Memory B cell (primary cell): ENCODE measurements at regions not wholly inside any gene's neighbourhood (a gene's known extent, or its start where the extent isn't known, plus 50 kb on each side); places are given as distances from the start of the nearest gene placed in this dataset.
"Not testable (repeated sequence)": the region's sequence is repeated elsewhere in the genome, so short reads cannot be mapped to it uniquely, and the experiment has no call there.

Experiments
- ATAC-seq: fragments of 150-1000 bp; cut with Tn5 transposase; 2 replicates; pipeline ENCODE4 v1.10.0; 2021; ENCODE audit warnings: low read depth, mild to moderate bottlenecking, moderate library complexity
- DNase-seq, 2 donors: peaks; one replicate each; pipeline ENCODE4 v3.0.0; 2022; ENCODE audit warnings: low spot score in 2 of 2
- H3K27ac Mint-ChIP-seq: one replicate; pipeline ENCODE4 v1.8.0; 2022; ENCODE audit warnings: mild to moderate bottlenecking, moderate library complexity, mixed read lengths
- H3K27me3 Mint-ChIP-seq: one replicate; pipeline ENCODE4 v1.8.0; 2022; ENCODE audit warnings: mixed read lengths
- H3K36me3 Mint-ChIP-seq: one replicate; pipeline ENCODE4 v1.8.0; 2022; ENCODE audit warnings: mild to moderate bottlenecking, mixed read lengths
- H3K4me1 Mint-ChIP-seq: one replicate; pipeline ENCODE4 v1.8.0; 2022; ENCODE audit warnings: mixed read lengths
- H3K4me3 Mint-ChIP-seq: one replicate; pipeline ENCODE4 v1.8.0; 2022; ENCODE audit warnings: mild to moderate bottlenecking, moderate library complexity, mixed read lengths
- H3K9me3 Mint-ChIP-seq: one replicate; pipeline ENCODE4 v1.8.0; 2022; ENCODE audit warnings: mixed read lengths

DNA sequence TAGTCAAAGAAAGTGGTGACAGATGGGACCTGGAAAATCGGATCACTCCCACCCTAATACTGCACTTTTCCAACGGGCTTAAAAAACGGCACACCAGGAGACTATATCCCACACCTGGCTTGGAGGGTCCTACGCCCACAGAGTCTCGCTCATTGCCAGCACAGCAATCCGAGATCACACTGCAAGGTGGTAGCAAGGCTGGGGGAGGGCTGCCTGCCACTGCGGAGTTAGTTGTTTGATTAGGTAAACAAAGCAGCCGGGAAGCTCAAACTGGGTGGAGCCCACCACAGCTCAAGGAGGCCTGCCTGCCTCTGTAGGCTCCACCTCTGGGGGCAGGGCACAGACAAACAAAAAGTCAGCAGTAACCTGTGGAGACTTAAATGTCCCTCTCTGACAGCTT is 590.0 kb upstream of the ID4 start:
- DNase-seq, ATAC-seq, H3K27me3 Mint-ChIP-seq, H3K4me3 Mint-ChIP-seq, H3K4me1 Mint-ChIP-seq, H3K27ac Mint-ChIP-seq, H3K36me3 Mint-ChIP-seq: not testable (repeated sequence)
- peaks cover 14% of the 10 kb centered on the region for H3K9me3 Mint-ChIP-seq

DNA sequence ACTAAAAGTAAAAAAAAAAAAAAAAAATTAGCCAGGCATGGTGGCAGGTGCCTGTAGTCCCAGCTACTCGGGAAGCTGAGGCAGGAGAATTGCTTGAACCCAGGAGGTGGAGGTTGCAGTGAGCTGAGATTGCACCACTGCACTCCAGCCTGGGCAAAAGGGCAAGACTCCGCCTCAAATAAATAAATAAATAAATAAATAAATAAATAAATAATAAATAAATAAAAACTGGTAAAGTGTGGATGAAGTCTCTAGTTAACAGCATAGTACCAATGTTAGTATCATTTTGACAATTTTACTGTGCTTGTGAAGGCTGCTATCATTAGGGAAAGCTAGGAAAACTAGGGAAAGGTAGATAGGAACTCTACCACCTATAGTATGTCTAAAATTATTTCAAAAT is 581.0 kb upstream of the ID4 start:
- not testable (repeated sequence) for DNase-seq, H3K9me3 Mint-ChIP-seq, H3K27me3 Mint-ChIP-seq, ATAC-seq, H3K4me3 Mint-ChIP-seq, H3K36me3 Mint-ChIP-seq, H3K27ac Mint-ChIP-seq, H3K4me1 Mint-ChIP-seq

DNA sequence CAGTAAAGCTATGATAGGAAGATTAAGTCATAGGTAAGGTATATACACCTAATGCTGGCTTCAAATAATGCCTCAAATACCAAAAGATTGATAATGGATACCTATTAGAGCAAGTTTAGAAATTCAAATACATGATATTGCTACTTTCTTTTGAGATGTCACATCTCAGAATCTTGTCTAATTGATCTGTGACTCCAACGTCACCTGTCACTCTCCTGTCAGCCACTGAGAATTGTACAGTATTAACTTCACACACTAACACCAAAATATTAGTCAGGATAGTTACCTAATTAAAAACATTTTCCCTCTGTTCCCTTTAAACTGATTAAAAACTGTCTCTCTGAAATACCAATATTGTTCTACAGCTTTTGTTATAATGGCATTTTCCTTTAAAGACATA is 575.5 kb upstream of the ID4 start:
- no peak overlapping the region for H3K4me3 Mint-ChIP-seq
- no peaks in the 10 kb centered on the region for H3K27me3 Mint-ChIP-seq
- ATAC-seq (no peak), DNase-seq (no peak)
- H3K9me3 Mint-ChIP-seq = peaks cover 5% of the 10 kb centered on the region
- H3K27ac Mint-ChIP-seq = no peak overlapping the region
- no peaks in the 10 kb centered on the region for H3K36me3 Mint-ChIP-seq
- no peaks in the 10 kb centered on the region for H3K4me1 Mint-ChIP-seq

DNA sequence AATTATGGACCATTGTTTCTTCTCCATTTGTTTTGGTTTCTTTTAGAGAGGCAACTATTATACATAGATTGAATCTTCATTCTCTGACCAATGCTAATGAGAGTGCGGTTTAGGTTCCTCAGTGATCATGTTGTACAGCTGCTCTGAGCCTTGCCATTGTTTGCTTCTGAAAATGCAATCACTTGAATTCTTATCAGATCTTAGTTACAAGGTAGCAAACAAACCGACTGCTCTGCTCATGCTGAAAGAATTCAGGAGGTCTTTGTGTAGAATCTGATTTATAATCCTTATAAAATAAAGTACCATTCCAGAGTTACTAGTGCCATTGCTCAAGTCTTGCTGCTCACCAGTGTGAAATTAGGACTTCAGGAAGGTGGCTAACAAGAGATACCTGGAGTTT is 569.1 kb upstream of the ID4 start:
- H3K9me3 Mint-ChIP-seq = peaks cover 6% of the 10 kb centered on the region
- no peaks in the 10 kb centered on the region for H3K27me3 Mint-ChIP-seq
- H3K4me1 Mint-ChIP-seq = no peaks in the 10 kb centered on the region

DNA sequence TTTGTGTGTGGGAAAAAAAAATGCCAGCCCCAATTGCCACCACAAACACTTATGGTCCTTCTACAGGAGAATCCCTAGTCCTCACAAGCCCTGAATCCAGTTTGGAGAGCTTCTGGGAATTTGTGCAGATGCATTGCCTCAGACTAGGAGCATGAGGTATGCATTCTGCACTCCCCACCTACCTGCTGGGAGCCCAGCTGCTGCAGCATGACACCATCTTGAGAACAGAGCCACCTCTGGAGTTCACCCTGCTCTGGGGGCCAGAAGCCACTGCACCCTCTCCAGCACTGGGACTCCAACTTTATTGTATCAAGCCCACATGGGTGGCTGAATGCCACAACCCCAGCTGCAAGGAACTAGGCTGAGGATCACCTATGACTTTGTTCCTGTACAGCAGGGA is 568.5 kb upstream of the ID4 start:
- Mint-ChIP-seq H3K4me3 (no peak overlapping the region), H3K27ac (no peak overlapping the region), H3K9me3 (peaks cover 7% of the 10 kb centered on the region), H3K36me3 (no peaks in the 10 kb centered on the region), H3K4me1 (no peaks in the 10 kb centered on the region), H3K27me3 (no peaks in the 10 kb centered on the region)
- ATAC-seq (no peak), DNase-seq (no peak)

More for the DNA sequence above, 569.1 kb upstream of the ID4 start:
- no peaks in the 10 kb centered on the region for H3K36me3 Mint-ChIP-seq
- no peak for ATAC-seq
- H3K4me3 Mint-ChIP-seq = no peak overlapping the region
- H3K27ac Mint-ChIP-seq = no peak overlapping the region
- no peak for DNase-seq

DNA sequence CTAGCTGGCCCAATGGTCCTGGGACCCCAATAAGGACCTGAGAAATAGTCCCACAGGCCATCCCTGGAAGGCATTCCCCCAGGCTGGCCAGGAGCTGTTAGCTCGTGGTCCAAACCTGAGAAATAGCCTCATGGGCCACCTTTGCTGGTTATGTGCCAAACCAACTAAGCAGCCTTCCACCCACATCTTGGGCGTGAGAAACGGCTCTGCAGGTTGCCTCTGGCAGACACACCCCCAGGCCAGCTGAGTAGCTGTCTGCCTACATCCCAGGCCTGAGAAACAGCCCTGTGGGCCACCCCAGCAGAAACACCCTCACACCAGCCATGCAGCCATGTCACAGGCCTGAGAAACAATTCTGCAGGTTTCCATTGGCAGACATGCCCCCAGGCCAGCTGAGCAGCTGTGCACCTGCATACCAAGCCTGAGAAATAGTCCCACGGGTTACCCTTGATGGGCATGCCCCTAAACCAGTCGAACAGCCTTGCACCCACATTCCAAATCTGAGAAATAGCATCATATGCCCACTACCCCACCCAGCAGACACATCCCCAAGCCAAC is 567.8 kb upstream of the ID4 start:
- Mint-ChIP-seq H3K9me3 (peaks cover 7% of the 10 kb centered on the region), H3K27ac (no peak overlapping the region), H3K36me3 (no peaks in the 10 kb centered on the region), H3K4me3 (no peak overlapping the region), H3K27me3 (no peaks in the 10 kb centered on the region), H3K4me1 (no peaks in the 10 kb centered on the region)
- ATAC-seq (no peak), DNase-seq (no peak)

DNA sequence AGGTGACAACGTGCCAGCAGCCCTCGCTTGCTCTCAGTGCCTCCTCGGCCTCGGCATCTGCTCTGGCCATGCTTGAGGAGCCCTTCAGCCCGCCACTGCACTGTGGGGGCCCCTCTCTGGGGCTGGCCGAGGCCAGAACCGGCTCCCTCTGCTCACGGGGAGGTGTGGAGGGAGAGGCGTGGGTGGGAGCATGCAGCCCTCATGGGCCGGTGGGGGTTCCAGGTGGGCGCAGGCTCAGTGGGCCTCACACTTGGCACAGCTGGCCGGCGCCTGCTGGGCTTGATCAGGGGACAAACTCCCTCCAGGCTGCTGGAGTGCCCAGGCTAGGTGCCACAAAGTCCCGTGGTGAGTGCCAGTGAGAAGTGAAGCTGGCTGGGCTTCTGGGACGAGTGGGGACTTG is 566.6 kb upstream of the ID4 start:
- peaks cover 6% of the 10 kb centered on the region for H3K9me3 Mint-ChIP-seq
- ATAC-seq (no peak), DNase-seq (no peak)
- H3K36me3 Mint-ChIP-seq = no peaks in the 10 kb centered on the region
- no peak overlapping the region for H3K27ac Mint-ChIP-seq
- no peak overlapping the region for H3K4me3 Mint-ChIP-seq
- H3K27me3 Mint-ChIP-seq = no peaks in the 10 kb centered on the region
- no peaks in the 10 kb centered on the region for H3K4me1 Mint-ChIP-seq

DNA sequence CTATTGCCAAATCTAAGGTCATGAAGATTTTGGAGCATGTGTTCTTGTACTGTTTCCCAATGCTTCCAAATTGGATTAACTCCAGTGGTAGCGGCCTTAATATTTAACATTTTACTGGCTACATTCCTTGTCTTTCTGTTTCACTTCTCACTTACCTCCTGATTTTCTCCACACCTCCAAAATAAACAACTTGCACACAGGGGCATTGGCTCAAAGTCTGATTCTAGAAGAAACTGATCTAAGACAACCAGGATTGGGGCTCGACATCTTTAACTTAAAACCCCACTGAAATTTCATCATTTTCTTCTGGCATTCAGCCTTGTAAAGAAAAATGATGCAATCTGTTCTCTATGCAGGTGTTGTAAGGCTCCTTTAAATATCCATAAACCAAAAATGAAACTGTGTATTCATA is 557.9 kb upstream of the ID4 start:
- H3K36me3 Mint-ChIP-seq = no peaks in the 10 kb centered on the region
- H3K27me3 Mint-ChIP-seq = no peaks in the 10 kb centered on the region
- H3K4me3 Mint-ChIP-seq = no peak overlapping the region
- DNase-seq (no peak), ATAC-seq (no peak)
- H3K27ac Mint-ChIP-seq = no peak overlapping the region
- H3K4me1 Mint-ChIP-seq = no peaks in the 10 kb centered on the region
- H3K9me3 Mint-ChIP-seq = peaks cover 10% of the 10 kb centered on the region

DNA sequence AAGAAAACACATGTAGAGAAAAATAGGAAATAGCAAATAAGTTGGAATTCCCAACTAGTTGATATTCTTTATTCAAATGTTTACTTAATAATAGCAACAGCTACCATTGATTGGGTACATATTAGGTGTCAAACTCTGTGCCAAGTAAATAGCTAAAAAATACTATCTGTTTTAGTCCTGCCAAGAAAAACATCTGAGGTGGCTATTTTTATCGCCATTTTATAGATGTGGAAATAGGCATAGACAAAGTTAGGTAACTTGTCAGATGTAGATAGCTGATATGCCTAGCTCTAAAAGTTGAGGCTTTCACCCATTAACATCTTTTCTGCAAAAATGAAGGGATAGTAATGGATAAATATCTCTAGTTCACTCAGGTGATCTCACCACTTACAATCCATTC is 549.2 kb upstream of the ID4 start:
- H3K9me3 Mint-ChIP-seq = no peaks in the 10 kb centered on the region
- ATAC-seq = no peak
- H3K4me3 Mint-ChIP-seq = no peak overlapping the region
- H3K27me3 Mint-ChIP-seq = no peaks in the 10 kb centered on the region
- H3K27ac Mint-ChIP-seq = no peak overlapping the region
- H3K36me3 Mint-ChIP-seq = no peaks in the 10 kb centered on the region
- H3K4me1 Mint-ChIP-seq = no peaks in the 10 kb centered on the region
- no peak for DNase-seq

DNA sequence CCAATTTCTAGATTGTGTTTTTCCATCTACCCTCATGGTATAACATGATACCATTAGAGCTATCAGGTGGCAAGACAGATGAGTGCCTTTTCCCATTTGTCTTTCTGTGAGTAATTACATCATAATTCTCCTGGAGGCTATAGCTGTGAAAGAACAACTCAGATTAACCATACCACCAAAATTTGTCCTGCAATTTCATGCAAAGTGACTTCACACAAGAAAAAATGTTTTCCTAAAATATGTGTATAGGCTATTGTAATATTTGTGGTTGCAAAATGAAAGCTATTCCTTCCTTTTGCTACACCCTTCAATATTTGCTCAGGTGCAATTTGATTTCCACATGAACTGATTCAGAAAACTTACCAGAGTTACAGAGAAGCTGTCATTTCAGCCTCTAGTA is 547.7 kb upstream of the ID4 start:
- Mint-ChIP-seq H3K36me3 (no peaks in the 10 kb centered on the region), H3K9me3 (no peaks in the 10 kb centered on the region), H3K4me3 (no peak overlapping the region), H3K27ac (no peak overlapping the region), H3K4me1 (no peaks in the 10 kb centered on the region), H3K27me3 (no peaks in the 10 kb centered on the region)
- DNase-seq (no peak), ATAC-seq (no peak)

DNA sequence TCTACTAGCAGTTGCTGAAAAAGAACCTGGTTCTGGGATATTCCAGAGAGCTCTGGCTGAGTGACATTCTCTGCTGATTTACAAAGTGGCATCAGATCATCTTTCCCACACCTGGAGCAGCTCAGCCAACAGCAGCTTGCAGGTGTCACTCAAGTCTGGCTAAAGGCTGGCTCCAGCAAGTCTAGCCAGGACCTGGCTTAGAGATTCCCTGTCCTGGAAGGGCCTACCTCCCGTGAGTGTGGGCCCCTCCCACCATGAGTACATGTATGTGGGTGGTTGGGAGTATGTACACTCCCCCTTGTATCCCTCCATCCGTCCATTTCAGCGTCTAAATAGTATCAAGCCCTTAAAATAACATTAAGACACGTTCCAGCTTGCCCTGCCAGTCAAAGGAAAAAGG is 539.3 kb upstream of the ID4 start:
- no peaks in the 10 kb centered on the region for H3K27me3 Mint-ChIP-seq
- H3K36me3 Mint-ChIP-seq = no peaks in the 10 kb centered on the region
- no peak for ATAC-seq
- DNase-seq = no peak
- H3K27ac Mint-ChIP-seq = no peak overlapping the region
- H3K4me3 Mint-ChIP-seq = no peak overlapping the region
- H3K9me3 Mint-ChIP-seq = peaks cover 6% of the 10 kb centered on the region
- no peaks in the 10 kb centered on the region for H3K4me1 Mint-ChIP-seq

DNA sequence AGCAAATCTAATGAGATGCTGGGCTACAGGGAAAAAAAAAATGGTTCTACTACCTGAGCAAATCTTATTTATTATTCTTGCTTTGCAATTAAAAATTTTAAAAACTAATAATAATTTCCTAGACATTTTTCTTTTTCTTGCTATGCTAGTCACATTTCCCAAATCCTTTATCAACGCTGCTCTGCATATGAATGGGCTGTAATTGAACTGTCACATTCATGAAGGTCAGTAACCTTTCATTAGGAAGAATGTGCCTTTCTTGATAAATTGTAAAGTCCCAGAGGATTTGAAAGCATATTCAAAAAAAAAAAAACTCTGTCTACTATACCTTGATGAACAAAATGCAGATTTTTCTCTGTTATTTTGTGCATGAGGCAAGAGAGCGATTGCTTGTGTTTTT is 538.7 kb upstream of the ID4 start:
- no peak overlapping the region for H3K27ac Mint-ChIP-seq
- no peak overlapping the region for H3K4me3 Mint-ChIP-seq
- no peak for DNase-seq
- H3K36me3 Mint-ChIP-seq = no peaks in the 10 kb centered on the region
- no peaks in the 10 kb centered on the region for H3K27me3 Mint-ChIP-seq
- peaks cover 6% of the 10 kb centered on the region for H3K9me3 Mint-ChIP-seq
- H3K4me1 Mint-ChIP-seq = no peaks in the 10 kb centered on the region
- ATAC-seq = no peak

DNA sequence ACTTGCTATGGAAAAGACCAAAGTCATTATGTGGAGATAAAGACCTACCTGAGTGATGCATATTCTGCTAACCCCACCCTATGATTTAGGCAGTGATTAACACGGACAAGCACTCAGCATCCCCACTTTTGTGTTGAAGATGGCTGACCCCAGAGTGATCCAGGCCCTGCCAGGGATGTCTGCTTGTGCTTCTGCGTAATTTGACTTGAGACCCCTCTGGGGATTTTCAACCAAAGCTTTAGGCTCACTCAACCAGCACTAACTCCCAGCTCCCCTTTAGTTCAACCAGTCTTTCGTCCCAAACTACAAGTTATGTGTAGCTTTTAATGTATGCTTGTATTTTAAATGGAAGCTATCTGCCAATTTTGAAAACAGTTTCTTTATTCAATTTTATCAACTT is 538.0 kb upstream of the ID4 start:
- H3K4me1 Mint-ChIP-seq = no peaks in the 10 kb centered on the region
- no peaks in the 10 kb centered on the region for H3K36me3 Mint-ChIP-seq
- H3K27ac Mint-ChIP-seq = no peak overlapping the region
- H3K27me3 Mint-ChIP-seq = no peaks in the 10 kb centered on the region
- ATAC-seq (no peak), DNase-seq (no peak)
- H3K9me3 Mint-ChIP-seq = peaks cover 6% of the 10 kb centered on the region
- no peak overlapping the region for H3K4me3 Mint-ChIP-seq

DNA sequence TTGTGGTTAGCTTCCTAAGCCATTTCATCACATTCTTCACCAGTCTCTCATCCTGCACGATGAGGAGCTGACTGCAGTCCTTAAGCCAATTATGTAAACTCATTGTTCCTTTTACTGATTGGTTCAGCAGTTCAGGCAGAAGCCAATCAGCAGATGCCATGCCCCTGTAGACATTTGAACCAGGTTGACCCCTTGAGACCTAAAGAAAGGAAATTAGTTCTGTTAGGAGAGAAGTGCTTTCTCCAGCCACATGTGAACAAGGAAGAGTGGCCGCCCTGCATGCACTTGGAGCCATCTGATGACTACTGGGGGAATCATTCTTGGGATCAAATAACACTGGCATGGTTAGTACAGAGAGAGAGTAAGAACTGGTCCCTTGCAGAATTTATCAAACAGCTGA is 535.2 kb upstream of the ID4 start:
- H3K4me3 Mint-ChIP-seq = no peak overlapping the region
- peaks cover 4% of the 10 kb centered on the region for H3K9me3 Mint-ChIP-seq
- DNase-seq = no peak
- H3K4me1 Mint-ChIP-seq = no peaks in the 10 kb centered on the region
- H3K36me3 Mint-ChIP-seq = no peaks in the 10 kb centered on the region
- no peak for ATAC-seq
- no peaks in the 10 kb centered on the region for H3K27me3 Mint-ChIP-seq
- H3K27ac Mint-ChIP-seq = no peak overlapping the region

DNA sequence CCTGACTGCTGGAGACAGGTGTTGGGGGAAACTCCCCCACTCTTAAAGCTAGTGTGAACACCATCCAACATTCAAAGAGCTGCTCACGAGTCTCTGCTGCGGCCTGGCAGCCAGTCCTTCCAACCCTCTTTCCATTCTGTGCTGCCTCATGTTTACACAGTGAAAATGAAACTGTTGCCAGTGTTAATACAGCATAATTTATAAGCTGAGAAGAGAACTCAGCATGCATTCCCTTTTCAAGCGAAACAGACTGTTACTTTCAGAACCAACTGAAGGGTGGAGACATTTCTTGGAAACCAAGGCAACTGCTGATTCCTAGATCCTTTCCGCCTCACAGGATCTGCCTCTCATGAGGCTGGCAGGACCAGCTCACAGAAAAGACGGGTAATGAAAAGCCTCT is 533.8 kb upstream of the ID4 start:
- H3K4me1 Mint-ChIP-seq = no peaks in the 10 kb centered on the region
- H3K27ac Mint-ChIP-seq = no peak overlapping the region
- H3K27me3 Mint-ChIP-seq = no peaks in the 10 kb centered on the region
- H3K4me3 Mint-ChIP-seq = no peak overlapping the region
- DNase-seq (no peak), ATAC-seq (no peak)
- no peaks in the 10 kb centered on the region for H3K36me3 Mint-ChIP-seq
- peaks cover 2% of the 10 kb centered on the region for H3K9me3 Mint-ChIP-seq

DNA sequence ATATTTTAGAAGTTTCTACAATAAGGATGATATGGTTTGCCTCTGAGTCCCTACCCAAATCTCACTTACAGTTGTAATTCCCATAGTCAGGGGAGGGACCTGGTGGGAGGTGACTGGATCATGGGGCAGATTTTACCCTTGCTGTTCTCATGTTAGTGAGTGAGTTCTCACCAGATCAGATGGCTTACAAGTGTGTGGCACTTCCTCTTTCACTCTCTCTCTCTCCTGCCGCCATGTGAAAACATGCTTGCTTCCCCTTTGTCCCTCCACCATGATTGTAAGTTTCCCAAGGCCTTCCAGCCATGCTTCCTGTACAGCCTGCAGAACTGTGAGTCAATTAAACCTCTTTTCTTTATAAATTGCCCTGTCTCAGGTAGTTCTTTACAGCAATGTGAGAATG is 527.5 kb upstream of the ID4 start:
- Mint-ChIP-seq H3K27me3 (no peaks in the 10 kb centered on the region), H3K9me3 (peaks cover 10% of the 10 kb centered on the region), H3K27ac (no peak overlapping the region), H3K4me3 (no peak overlapping the region), H3K4me1 (no peaks in the 10 kb centered on the region), H3K36me3 (no peaks in the 10 kb centered on the region)
- DNase-seq (no peak), ATAC-seq (no peak)
